ENCODE measurements at regions not wholly inside any gene's neighbourhood (a gene's known extent, or its start where the extent isn't known, plus 50 kb on each side); places are given as distances from the start of the nearest gene placed in this dataset.

- DNase-seq (ENCODE audit: insufficient read length, low spot score) = no peak
- no peak for FAIRE-seq
- no peak for TF ChIP-seq CTCF (IDR thresholded peaks at IDR 0.05; ENCODE audit: insufficient read depth, missing control alignments)
These were observed 329.8 kb upstream of the RASGRP1 start for GRCh38 chr15:38894243-38894948.

DNA sequence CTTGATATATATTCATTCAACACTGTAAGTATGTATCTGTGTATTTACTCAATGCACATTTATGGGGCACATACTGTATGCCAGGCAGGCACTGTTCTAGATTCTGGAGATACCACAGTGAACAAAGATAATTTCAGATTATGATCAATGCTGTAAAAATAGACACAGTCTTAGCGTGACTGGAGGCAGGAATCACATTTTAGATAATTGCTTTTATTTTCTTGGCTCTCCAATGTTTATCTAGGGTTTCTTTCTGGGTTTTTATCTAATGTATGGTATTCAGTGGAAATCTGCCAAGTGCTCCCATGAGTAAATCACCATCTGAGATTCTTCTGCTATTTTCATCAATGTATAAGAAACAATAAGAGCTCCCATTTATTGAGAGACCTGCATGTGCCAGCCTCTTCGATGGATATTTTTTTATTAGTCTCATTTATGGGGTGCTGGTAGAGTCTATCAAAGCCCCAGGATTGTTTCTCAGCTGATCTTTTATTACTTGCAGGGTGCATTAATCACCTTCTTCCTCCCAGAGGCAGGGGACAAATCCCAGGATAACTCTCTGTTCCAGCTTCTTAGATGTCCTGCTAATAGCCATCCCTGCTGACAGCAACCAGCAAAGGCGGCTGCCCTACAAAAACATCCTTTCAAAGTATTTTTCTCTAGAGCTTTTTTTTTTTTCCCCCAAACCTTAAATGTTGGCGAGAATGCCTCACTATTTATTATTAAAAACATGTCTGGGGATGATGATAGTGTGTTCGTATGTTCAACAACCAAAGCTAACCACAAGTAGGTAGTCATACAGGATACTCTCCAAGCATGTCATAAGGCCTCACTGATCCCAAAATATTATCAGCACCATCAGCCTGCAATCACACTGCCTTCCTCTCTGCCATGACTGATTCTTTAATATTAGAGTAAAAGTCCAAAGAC, 331.0 kb upstream of the RASGRP1 start:
- DNase-seq (ENCODE audit: insufficient read length, low spot score) (no peak), FAIRE-seq (no peak)
- no peak for TF ChIP-seq CTCF (IDR thresholded peaks at IDR 0.05; ENCODE audit: insufficient read depth, missing control alignments)

DNA sequence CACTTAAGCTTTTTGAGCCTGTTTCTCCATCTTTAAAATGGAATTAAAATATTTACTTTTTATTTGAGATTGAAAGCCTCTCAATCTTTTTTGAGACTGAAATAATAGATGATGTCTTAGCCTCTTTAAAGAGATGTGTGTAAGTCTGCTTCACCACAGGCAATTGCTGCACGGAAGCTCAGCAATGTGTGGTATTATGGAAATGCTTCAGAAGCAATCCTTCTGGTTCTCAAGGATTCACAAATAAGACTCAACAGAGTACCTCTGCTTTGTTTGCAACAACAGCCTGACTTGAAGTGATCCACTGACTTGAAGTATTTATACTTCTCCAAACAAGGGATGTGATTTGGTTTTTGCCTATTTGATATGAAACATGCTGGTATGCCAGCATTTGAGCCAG, 332.0 kb upstream of the RASGRP1 start:
- FAIRE-seq = no peak
- DNase-seq (ENCODE audit: insufficient read length, low spot score) = no peak
- no peak for TF ChIP-seq CTCF (IDR thresholded peaks at IDR 0.05; ENCODE audit: insufficient read depth, missing control alignments)

- TF ChIP-seq CTCF (IDR thresholded peaks at IDR 0.05; ENCODE audit: insufficient read depth, missing control alignments) = no peak
- DNase-seq (ENCODE audit: insufficient read length, low spot score) (no peak), FAIRE-seq (no peak)
These were observed 332.9 kb upstream of the RASGRP1 start for GRCh38 chr15:38897551-38897950.

- no peak for FAIRE-seq
- no peak for DNase-seq (ENCODE audit: insufficient read length, low spot score)
These were observed 333.6 kb upstream of the RASGRP1 start for GRCh38 chr15:38898236-38898635.

DNA sequence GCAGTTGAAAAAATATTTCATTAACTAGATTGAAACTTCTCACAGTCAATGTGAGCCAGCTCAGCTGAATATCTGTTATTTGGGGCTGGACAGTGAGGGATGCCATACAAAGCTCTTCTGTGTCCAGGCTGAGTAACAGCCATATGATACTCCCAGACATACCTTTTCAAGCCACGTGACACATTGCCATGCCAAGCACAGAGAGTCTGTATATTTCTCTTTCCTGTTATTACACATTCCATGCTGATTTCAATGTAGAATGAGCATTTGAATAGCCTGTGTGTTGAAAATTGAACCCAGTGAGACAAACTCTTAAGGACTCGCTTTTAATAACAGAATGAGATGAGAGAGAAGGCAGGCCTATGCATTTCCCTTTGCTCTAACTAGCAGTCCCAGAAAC, 334.7 kb upstream of the RASGRP1 start:
- TF ChIP-seq CTCF (IDR thresholded peaks at IDR 0.05; ENCODE audit: insufficient read depth, missing control alignments) = no peak
- FAIRE-seq = no peak

More at GRCh38 chr15:38898236-38898635, 333.6 kb upstream of the RASGRP1 start:
- no peak for TF ChIP-seq CTCF (IDR thresholded peaks at IDR 0.05; ENCODE audit: insufficient read depth, missing control alignments)

DNA sequence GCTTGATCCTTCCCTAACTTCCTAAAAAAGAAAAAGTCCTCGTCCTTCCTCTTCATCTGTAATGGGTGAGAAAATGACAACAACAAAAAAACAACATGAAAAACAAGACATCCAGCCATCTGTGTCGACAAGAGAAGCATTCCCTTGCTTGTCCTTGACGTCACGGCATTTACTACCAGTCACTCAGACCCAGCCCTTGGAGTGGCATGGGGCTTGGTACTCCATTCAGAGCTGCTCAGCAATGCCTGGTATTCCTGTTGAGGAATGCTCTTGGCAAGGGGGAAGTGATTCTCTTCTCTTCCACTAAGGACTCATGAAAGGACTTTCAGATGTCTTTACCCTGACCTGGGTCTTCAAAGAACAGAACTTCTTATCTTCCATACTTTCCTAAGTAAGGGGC, 339.7 kb upstream of the RASGRP1 start:
- no peak for TF ChIP-seq CTCF (IDR thresholded peaks at IDR 0.05; ENCODE audit: insufficient read depth, missing control alignments)
- FAIRE-seq = no peak
- no peak for DNase-seq (ENCODE audit: insufficient read length, low spot score)

More for the DNA sequence above, 334.7 kb upstream of the RASGRP1 start:
- no peak for DNase-seq (ENCODE audit: insufficient read length, low spot score)

All from D721Med (cell line).